NCI-H82 (cell line): ENCODE measurements at regions not wholly inside any gene's neighbourhood (a gene's known extent, or its start where the extent isn't known, plus 50 kb on each side); places are given as distances from the start of the nearest gene placed in this dataset.
"Not testable (repeated sequence)": the region's sequence is repeated elsewhere in the genome, so short reads cannot be mapped to it uniquely, and the experiment has no call there.

Experiments used
- DNase-seq: peaks from one replicate; lab custom pipeline; 2025; lab: John Stamatoyannopoulos, UW

DNA sequence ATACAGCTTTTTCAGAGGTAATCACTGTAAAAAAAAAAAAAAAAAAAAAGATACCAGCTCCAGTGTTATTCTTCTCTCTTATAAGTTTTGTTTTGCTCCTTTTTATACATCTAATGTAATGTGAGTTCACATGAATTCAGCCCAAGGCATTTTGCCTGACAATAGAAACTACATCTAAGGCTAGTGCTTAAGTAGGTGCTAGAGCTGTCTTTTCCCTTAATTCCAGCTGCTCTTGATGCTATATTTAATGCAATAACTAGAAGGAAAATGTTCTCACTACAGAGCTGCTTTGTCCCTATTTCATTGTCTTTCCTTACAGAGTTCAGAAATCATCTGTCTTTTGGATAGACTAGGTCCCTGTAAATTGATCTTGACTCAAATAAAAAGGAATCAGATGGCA, 150.1 kb downstream of the NAA11 start:
- DNase-seq, result no peak

DNA sequence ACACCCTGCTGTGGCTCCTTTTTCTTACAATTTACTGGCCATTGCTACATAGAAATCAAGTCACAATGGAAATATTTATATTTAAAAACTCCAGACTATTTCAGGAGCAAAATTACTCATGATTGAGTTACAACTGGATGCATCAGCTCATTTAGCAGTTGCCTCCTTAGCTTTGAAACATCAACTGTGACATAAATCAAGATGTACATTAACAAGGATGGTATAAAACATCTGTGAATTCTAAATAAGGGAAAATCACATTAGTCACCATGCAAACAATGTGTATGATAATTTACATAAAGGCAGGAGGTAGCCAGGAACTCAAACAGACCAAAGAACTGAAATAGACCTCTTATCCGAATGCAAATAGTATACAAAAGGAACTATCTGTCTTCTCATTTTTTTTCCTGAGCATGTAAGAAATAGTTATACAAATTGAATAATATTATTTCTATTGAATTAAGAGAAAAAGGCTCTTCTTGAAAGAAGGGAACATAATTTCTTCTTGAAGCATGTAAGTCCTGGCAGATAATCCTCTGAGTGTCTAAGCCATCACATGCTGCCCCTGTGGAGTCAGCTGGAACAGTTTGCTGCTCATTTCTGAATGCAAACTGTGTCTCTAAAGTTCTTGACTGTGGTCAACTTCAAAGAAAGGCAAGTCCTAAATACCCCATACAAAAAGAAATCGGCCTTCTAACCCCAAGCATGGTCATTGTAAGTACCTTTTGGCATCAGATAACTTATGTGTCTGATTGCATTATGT, 151.2 kb downstream of the NAA11 start:
- DNase-seq, result peak; percentile 42

DNA sequence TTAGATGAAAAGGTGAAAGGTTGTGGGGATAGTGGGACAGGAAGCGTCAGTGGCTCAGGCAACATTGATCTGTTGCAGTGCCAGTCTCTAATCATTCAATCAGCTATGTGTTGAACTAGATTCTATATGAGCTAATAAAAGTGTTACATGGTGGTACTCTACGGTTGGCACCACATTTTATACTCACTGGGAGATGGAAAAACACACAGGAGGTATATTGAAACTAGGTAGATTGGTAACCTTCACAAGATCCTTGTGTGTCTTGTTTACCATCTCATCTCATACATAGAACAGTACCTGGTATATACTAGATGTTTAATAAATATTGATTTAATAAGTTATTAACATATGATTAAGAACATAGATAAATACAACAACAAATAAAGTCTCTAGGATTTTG, 152.7 kb downstream of the NAA11 start:
- no peak for DNase-seq

DNA sequence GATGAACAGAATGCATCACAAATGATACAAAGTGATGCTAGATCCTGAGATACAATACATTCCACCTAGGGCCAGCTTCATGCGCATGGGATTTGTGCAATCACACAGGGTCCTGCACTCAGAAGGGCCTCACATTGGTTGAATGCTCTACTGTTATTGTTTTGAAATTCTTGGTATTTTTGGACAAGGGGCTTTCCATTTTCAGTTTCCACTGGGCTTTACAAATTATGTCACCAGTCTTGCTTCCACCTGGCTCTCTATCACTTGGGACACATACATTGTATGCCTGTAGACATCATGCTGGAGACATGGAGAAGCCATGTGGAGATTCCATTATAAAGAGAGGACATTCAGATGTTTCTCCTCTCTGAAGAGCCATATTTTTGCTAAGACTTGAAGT, 155.8 kb downstream of the NAA11 start:
- no peak for DNase-seq

DNA sequence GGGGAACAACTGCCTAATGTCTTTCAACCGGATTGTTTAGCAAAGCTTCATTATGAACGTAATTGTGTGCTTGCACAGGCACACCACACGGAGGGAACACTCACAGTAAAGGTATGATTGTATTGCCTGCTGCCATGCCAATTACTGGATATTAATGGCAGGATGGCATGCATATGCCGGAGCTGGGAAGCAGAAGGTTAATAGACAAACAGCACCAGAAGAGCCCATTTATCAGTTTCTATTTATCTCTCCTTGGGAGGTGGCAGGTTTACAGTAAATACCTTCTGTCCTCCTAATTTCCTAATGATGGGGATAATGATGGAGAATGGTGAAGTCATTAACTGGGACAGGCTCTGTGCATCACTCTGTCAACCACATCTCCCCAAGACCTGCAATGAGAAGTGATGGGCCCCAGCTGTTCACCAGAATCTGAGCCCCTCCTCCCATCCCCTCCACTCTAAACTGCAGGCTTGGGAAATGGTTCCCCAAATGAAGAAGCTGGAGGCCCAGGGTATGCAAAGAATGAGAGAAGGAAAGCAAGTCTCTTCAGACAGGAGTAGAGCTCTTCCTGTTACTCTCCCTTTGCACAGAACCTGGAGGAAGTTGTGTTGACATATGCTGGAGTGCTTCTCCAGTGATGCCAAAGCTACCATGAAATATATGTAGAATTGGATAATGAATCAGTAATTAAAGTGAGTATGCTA, 160.8 kb downstream of the NAA11 start:
- DNase-seq, result peak; percentile 82

DNA sequence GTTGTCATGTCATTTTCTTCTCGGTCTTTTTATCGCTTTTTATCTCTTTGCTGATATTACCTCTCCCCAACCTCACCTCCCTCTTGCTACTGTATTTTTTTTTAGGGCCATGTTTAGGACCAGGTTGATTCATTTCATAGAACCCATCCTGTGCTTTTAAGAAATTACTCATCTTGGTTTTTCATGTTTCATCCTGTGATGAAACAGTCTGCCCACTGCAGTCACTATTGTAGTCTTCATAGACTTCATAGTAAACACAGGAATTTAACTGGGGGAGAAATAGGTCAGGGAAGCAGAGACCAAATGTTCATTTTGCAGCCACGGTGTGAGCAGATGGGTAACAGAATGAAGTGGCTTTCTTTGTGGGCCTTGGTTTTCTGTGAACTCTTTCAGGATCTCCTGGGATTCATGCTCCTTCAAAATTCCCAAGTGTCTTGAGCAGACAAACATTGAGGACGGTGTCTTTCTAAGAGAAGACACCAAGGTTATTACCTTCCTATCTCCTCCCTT, 161.8 kb downstream of the NAA11 start:
- no peak for DNase-seq

DNA sequence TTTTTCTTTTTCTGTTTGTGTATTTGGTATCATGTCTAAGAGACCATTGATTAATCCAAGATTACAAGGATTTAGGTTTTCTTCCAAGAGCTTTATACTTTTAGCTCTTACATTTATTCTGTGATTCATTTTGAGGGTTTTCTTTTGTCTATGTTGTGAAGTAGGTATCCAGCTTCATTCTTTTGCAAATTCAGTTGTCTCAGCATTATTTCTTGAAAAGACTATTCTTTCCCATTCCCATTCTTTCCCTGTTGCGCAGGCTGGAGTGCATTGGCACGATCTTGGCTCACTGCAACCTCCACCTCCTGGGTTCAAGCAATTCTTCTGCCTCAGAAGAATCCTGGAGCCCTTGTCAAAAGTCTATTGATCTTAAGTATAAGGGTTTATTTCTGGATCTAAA, 164.9 kb downstream of the NAA11 start:
- no peak for DNase-seq

DNA sequence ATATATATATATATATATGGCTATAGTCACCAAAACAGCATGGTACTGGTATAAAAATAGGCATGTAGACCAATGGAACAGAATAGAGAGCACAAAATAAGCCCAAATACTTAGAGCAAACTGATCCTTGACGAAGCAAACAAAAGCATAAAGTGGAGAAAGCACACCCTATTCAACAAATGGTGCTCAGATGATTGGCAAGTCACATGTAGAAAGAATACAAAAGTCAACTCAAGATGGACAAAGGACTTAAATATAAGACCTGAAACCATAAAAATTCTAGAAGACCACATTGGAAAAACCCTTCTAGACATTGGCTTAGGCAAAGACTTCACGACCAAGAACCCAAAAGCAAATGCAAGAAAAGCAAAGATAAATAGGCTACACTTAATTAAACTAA, 167.2 kb downstream of the NAA11 start:
- DNase-seq, result not testable (repeated sequence)

DNA sequence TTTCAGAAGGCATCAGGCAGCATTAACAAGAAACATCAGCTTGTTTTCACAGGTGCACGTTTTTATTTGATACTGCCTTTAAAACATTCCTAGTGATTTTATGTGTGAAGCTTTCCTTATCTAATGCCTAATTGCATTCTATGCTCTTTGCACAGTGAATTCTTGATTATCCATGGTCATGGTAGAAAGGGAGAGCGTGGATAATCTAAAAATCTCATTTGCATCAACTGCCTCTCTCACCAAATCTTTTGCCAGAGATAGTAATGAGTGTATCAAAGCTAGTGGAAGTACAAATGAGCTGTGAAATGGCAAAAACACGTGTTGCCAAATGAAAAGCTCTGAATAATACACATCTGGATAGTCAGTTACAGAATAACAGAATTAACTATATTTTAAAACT, 170.5 kb downstream of the NAA11 start:
- no peak for DNase-seq

DNA sequence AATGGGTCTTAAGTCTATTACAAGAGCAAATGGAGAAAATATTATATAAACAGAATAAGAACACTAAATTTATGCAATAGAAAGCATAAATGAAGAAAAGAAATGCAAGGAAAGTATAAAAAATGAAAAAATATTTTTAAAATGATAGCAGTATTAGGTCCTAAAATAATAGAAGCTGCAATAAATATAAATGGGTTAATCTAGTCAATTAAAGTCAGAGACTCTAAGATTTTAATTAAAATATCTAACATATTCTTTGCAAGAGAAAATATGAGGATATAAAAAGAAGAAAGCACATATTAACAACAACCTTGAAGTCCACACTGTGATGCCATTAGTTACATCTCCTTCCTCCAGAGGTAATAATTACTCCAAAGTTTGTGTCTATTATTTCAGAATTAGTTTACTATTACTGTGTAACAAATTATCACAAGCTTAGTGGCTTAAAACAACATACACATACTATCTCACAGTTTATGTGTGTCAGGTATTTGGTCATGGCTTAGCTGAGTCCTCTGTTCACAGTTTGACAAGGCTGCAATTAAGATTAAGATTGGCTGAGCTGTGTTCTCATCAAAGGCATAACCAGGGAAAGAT, 174.9 kb downstream of the NAA11 start:
- no peak for DNase-seq

DNA sequence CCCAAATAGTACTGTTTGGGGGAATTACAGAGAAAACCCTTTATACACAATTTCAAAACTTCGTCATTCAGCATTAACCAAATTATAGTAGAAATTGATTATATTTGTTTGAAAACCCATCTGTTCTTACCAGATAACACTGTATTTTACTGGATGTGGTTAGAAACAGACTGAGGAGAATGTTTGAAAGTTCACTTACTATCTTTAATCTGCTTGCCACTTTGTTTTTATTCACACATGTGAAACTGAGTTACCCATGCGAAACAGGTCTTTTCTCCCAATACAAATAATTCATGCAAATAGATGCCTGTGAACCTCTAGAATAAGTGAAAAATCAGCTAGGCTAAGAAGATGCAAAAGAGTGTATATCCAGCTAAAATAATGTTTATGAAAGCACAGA, 177.5 kb downstream of the NAA11 start:
- no peak for DNase-seq

DNA sequence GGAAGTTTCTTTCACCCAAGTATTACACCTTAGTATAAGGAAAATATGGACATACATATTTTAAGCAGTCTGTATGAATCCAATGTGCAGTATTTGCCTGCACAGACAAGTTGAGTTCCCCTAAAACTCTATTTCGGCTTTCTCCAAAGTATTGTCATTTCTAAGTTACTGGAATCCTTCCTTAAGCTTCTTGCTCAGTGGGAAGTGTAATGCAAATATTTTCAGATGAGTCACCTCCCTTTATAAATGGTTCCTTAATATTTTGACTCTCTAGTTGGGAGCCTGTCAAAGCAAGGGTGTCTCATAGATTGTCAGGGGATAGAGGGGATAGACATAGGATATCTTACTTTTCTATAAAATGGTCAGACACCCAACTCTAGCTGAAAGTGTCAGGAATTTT, 178.6 kb downstream of the NAA11 start:
- DNase-seq, result no peak

DNA sequence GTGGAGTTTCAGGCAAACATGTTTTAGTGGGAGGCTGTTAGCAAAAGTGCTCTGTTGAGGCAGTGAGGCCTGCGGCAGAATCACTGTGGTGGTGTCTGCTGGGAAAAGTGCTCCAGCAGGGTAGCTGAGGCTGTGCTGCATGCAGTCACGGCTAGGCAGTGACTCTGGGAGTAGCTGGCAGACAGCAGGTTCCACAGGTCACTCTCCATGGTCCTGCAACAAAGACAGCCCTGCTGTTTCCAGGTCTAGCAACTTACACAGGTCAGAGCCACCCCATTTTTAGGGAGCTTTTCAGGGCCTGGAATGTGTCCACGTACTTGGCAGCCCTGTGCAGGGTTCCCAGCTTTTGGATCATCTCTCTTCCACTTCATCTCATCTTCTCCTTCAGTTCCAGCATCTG, 184.3 kb downstream of the NAA11 start:
- DNase-seq, result no peak

DNA sequence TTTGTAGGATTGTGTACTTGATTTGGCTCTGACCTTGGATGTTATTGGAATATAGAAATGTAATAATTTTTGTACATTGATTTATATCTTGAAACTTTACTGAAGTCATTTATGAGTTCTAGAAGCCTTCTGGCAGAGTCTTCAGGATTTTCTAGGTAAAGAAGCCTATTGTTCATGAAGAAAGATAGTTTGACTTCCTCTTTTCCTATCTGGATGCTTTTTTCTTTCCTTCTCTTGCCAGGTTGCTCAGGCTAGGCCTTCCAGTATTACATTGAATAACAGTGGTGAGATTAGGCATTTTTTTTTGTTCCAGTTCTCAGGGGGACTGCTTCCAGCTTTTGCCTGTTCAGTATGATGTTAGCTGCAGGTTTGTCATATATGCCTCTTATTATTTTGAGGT, 191.1 kb downstream of the NAA11 start:
- DNase-seq, result no peak

DNA sequence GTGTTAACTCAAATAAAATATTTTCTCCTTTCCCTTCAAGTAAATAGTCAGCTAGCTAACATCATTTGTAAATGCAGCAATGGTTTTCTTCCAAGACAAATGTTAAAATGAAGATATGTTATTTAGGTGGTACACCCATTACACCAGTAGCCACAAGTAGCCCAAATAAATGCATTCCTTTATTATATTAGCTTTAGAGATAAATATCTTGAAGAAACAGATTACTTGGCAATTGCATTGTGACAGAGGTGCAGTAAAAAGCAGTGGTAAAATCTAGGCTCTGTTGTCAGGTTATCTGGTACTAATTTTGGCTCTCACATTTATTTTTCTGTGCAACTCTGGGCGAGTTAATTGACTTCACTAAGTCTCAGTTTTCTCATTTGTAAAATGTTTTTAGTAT, 193.0 kb downstream of the NAA11 start:
- DNase-seq, result no peak

DNA sequence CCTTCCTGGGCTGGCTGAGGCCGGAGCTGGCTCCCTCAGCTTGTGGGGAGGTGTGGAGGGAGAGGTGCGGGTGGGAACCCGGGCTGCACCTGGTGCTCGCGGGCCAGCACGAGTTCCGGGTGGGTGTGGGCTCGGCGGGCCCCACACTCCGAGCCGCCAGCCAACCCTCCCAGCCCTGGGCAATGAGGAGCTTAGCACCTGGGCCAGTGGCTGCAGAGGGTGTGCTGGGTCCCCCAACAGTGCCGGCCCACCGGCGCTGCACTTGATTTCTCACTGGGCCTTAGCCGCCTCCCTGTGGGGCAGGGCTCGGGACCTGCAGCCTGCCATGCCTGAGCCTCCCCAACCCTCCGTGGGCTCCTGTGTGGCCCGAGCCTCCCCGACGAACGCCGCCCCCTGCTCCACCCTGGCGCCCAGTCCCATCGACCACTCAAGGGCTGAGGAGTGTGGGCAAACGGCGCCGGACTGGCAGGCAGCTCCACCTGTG, 182.7 kb upstream of the PAQR3 start:
- DNase-seq, result no peak

DNA sequence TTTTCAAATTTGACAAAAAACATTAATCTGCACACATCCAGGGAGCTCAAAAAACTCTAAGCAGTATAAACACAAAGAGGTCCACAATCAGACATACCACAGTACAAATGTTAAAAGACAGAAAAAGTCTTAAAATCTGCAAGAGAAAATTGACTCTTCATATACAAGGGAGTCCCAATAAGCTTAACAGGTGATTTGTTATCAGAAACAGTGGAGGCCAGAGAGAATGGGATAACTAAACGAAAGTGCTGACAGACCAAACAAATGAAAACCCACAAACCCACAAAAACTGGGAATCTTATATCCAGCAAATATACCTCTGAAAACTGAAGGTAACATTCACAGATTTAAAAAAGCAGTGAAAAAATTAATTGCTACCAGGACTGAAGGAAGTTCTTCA, 182.0 kb upstream of the PAQR3 start:
- no peak for DNase-seq

DNA sequence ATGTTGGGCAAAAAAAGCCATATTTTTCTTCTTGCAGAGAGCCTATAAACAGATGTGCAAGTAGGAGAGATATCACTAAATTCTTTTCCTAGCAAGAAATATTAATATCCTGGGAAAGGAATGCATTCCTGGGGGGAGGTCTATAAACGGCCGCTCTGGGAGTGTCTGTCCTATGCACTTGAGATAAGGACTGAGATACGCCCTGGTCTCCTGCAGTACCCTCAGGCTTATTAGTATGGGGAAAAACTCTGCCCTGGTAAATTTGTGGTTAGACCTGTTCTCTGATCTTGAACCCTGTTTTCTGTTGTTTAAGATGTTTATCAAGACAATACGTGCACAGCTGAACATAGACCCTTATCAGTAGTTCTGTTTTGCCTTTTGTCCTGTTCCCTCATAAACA, 177.8 kb upstream of the PAQR3 start:
- not testable (repeated sequence) for DNase-seq

DNA sequence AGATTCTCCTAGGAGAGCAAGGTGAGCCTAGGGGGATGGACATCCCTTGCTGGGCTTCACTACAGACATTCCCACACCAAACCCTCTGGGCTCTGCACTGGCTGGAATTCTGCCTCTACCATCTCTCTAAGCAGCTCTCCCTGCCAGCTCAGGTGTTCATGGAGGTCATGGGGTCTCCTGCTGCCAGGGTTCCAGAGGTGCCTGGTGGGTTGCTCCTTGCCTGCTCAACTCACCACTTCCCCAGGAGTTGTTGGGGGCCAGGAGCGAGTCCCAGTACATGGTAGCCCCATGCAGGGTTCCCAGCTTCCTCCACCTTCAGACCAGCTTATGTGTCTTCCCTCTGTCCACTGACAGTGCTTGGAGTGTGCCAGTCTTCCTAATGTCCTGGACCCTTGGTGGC, 167.8 kb upstream of the PAQR3 start:
- DNase-seq, result no peak

DNA sequence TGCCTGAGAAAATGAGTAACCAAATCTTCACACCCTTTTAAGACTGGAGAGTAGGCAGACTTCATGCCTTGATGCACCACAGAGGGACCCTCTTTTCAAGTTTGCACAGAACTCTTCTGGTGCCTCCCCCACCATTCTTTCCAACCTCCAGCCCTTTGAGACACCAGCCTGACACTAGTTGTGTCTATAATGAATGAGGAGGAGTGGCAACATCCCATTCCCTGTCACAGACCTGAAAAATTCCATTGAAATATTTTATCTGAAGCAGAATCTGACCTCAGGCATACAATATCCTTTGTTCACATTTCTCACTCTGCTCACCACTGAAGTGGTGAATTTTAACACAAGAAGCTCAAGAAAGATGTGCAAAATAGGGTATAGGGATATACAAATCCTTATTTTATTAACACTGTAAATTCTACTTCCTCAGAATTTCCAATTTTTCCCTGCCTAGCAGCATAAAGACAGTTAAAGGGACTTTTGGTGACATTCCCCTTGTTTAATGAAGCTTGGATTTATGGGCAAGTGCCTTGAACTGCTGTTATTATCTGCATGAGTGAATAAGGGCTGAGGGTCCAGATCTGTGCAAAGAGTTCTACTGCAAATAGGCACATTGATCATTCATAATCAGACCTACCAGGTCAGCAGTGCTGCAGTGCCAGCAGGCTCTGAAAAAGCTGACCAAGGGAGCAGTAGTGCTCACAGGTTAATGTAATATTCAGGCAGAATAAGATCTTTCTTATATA, 149.9 kb upstream of the PAQR3 start:
- DNase-seq, result no peak

DNA sequence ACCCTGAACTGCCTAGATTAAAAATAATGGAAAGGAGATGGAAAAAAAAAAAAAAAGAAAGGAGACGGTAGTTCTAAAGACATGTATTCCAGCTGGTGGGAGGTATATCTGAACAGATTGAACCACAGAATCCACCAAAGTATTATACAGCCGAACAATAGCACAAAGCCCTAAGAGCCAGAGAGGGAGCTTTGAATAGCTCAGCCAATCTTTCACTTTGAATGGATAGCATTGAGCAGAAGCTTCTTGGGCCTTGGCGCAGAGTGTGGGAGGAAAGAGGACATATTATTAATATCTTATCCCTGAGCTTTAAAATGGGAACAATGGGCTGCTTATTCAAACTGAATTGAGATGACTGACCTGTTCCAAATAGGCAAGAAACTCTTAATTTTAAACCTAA, 147.8 kb upstream of the PAQR3 start:
- DNase-seq, result no peak

DNA sequence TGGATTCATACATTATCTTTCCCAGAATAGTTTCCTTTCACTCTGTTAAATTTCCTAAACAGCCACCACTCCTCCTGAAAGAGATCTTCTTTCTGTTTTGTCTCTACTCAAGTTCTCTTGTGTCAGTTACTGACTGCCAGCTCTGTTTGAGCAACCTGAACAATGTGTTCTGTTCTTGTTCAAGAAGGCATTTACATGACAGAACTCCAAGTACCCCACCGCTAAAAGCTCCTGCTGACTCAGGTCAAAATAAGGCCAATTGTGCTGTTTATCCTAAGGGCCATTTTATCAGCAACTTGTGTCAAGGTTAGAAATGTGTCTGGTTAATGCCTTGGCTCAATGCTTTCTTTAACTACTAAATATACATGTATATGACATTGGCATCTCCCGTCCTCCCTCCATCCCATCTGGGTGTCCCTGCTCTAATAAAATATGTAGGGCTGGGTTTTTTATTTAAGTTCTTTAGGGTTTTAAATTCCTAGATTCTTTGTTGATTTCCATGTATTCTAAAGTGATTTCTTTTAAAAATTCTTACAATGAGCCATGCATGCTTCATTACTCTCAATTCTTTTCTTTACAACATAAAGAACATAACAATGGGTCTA, 144.3 kb upstream of the PAQR3 start:
- DNase-seq, result no peak
